ENCODE measurements at regions not wholly inside any gene's neighbourhood (a gene's known extent, or its start where the extent isn't known, plus 50 kb on each side); places are given as distances from the start of the nearest gene placed in this dataset.

DNA sequence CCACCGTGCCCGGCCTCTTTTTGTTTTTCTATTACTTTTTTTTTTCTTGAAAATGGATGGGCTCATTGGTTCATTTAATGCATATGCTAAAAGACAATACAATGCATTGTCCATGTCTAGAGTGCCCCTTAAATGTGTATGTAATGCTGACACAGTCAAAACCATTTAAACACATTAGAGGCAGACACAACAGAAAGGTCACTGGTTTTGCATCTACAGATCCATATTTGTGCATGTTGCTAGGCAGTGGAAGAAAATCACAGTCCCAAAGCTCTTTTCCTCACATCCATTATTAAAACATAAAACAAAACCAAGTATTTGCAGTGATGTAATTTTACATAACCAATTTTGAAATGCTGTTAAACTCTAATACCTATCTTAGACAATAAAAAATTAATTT, 389.0 kb downstream of the TAF11L14 start:
- no peak overlapping the region for H3K4me3 ChIP-seq (ENCODE audit: low read depth, low read length)
- no peak for TF ChIP-seq CTCF (IDR thresholded peaks at IDR 0.05; ENCODE audit: borderline replicate concordance, insufficient read depth, low read depth, low read length)

- H3K4me3 ChIP-seq (ENCODE audit: low read depth, low read length): no peak overlapping the region
- no peak for TF ChIP-seq CTCF (IDR thresholded peaks at IDR 0.05; ENCODE audit: borderline replicate concordance, insufficient read depth, low read depth, low read length)
Measured at GRCh38 chr5:18023986-18024385, 389.7 kb downstream of the TAF11L14 start.

GRCh38 chr5:18024542-18024941, 390.3 kb downstream of the TAF11L14 start:
- no peak for TF ChIP-seq CTCF (IDR thresholded peaks at IDR 0.05; ENCODE audit: borderline replicate concordance, insufficient read depth, low read depth, low read length)
- H3K4me3 ChIP-seq (ENCODE audit: low read depth, low read length): no peak overlapping the region

- TF ChIP-seq CTCF (IDR thresholded peaks at IDR 0.05; ENCODE audit: borderline replicate concordance, insufficient read depth, low read depth, low read length): no peak
Measured at GRCh38 chr5:18027241-18027867, 393.1 kb downstream of the TAF11L14 start.

DNA sequence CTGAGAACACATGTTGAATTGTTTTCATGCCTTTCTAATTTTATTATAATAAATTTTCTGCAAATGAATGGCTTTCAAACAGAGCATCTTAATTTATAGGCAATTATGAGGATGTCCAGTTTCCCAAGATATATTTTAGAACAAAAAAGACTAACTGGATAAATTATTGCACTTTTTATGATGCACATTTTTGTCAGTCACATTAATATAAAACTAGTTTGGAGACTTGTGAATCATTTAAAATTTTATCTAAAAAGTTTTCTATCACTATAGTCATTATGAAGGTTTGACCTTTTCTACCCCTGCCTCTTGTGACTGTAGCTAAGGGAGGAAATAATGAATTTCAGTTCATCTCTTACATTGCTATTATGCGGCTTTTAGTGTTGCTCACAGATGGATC, 393.8 kb downstream of the TAF11L14 start:
- no peak for TF ChIP-seq CTCF (IDR thresholded peaks at IDR 0.05; ENCODE audit: borderline replicate concordance, insufficient read depth, low read depth, low read length)
- H3K4me3 ChIP-seq (ENCODE audit: low read depth, low read length): no peak overlapping the region

More at GRCh38 chr5:18027241-18027867, 393.1 kb downstream of the TAF11L14 start:
- H3K4me3 ChIP-seq (ENCODE audit: low read depth, low read length): no peak overlapping the region

DNA sequence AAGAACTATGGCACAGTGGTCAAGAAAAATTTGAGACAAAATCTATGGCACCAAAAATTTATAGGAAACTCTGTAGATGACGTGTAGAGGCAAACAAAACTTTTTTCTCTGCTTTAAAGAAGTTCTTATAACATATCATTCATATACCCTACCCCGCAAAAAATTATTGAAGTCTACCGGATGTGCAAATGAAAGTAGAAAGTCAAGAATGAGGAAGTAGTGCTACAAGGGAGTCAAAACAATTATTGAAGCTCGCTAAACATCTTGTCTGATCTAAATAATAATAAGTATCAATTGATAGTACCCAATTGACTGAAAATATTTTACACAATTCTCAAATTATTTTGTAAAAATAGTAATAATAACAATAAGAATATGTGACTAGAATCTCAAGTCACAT, 398.5 kb downstream of the TAF11L14 start:
- no peak for TF ChIP-seq CTCF (IDR thresholded peaks at IDR 0.05; ENCODE audit: borderline replicate concordance, insufficient read depth, low read depth, low read length)
- no peak overlapping the region for H3K4me3 ChIP-seq (ENCODE audit: low read depth, low read length)

- no peak overlapping the region for H3K4me3 ChIP-seq (ENCODE audit: low read depth, low read length)
- no peak for TF ChIP-seq CTCF (IDR thresholded peaks at IDR 0.05; ENCODE audit: borderline replicate concordance, insufficient read depth, low read depth, low read length)
Measured at GRCh38 chr5:18036531-18036930, 402.3 kb downstream of the TAF11L14 start.

All from GM12875 (cell line).